WTC11 (cell line): ENCODE measurements at regions not wholly inside any gene's neighbourhood (a gene's known extent, or its start where the extent isn't known, plus 50 kb on each side); places are given as distances from the start of the nearest gene placed in this dataset.
"Not testable (repeated sequence)": the region's sequence is repeated elsewhere in the genome, so short reads cannot be mapped to it uniquely, and the experiment has no call there.

Source experiments
- SOX15 ChIP-seq: fragments of 250-450 bp; sonication (Bioruptor Pico); IDR thresholded peaks from 2 replicates; pipeline ENCODE4 v1.9.0; 2021; ENCODE audit warnings: mild to moderate bottlenecking
- TF ChIP-seq, protein P1 (sequence below): fragments of 200-600 bp; IDR thresholded peaks from 2 replicates; pipeline ENCODE4 v1.8.0; 2022; ENCODE audit warnings: antibody characterized with exemption

DNA sequence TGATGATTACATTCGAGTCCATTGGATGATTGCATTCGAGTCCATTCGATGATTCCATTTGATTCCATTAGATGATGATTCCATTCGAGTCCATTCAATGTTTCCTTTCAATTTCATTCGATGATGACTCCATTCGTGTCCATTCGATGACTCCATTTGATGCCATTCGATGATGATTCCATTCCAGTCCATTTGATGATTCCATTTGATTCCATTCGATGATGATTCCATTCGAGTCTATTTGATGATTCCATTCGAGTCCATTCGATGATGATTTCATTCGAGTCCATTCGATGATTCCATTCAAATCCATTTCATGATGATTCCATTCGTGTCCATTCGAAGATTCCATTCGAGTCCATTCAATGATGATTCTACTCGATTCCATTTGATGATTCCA is 1109.7 kb downstream of the RPIA start:
- not testable (repeated sequence) for TF ChIP-seq SOX15 (CRISPR knock-in tag)
- TF ChIP-seq, protein P1, sequence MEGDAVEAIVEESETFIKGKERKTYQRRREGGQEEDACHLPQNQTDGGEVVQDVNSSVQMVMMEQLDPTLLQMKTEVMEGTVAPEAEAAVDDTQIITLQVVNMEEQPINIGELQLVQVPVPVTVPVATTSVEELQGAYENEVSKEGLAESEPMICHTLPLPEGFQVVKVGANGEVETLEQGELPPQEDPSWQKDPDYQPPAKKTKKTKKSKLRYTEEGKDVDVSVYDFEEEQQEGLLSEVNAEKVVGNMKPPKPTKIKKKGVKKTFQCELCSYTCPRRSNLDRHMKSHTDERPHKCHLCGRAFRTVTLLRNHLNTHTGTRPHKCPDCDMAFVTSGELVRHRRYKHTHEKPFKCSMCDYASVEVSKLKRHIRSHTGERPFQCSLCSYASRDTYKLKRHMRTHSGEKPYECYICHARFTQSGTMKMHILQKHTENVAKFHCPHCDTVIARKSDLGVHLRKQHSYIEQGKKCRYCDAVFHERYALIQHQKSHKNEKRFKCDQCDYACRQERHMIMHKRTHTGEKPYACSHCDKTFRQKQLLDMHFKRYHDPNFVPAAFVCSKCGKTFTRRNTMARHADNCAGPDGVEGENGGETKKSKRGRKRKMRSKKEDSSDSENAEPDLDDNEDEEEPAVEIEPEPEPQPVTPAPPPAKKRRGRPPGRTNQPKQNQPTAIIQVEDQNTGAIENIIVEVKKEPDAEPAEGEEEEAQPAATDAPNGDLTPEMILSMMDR = not testable (repeated sequence)
